ENCODE measurements at regions not wholly inside any gene's neighbourhood (a gene's known extent, or its start where the extent isn't known, plus 50 kb on each side); places are given as distances from the start of the nearest gene placed in this dataset.

- TF ChIP-seq EZH2phosphoT487 (IDR thresholded peaks at IDR 0.05; ENCODE audit: low read depth) (no peak), CTCF (IDR thresholded peaks at IDR 0.05; ENCODE audit: low read depth, low read length) (no peak)
- no peak overlapping the region for H3K4me3 ChIP-seq (ENCODE audit: low read length)
- no peak overlapping the region for H3K4me2 ChIP-seq (ENCODE audit: low read length)
- H3K27me3 ChIP-seq (ENCODE audit: low read depth, low read length), result no peaks in the 10 kb centered on the region
- no peak overlapping the region for H3K9ac ChIP-seq (ENCODE audit: low read length)
- no peak overlapping the region for H3K27ac ChIP-seq (ENCODE audit: low read length)
- no peaks in the 10 kb centered on the region for H3K9me3 ChIP-seq (ENCODE audit: insufficient read depth, low read length)
- H3K4me1 ChIP-seq (ENCODE audit: low read length), result no peaks in the 10 kb centered on the region
- no peaks in the 10 kb centered on the region for H3K79me2 ChIP-seq (ENCODE audit: low read length)
- H4K20me1 ChIP-seq (ENCODE audit: insufficient read depth, low read length), result no peaks in the 10 kb centered on the region
- H2AFZ ChIP-seq (ENCODE audit: low read depth, low read length), result no peak overlapping the region
- no peaks in the 10 kb centered on the region for H3K36me3 ChIP-seq (replicated peaks; ENCODE audit: low read depth, low read length)
Observed at GRCh38 chr1:104979651-104980050, 1230.0 kb downstream of the AMY1C start.

- H4K20me1 ChIP-seq (ENCODE audit: insufficient read depth, low read length), result no peaks in the 10 kb centered on the region
- H3K4me2 ChIP-seq (ENCODE audit: low read length), result no peak overlapping the region
- H3K9me3 ChIP-seq (ENCODE audit: insufficient read depth, low read length), result no peaks in the 10 kb centered on the region
- no peaks in the 10 kb centered on the region for H3K79me2 ChIP-seq (ENCODE audit: low read length)
- H2AFZ ChIP-seq (ENCODE audit: low read depth, low read length), result no peak overlapping the region
- H3K9ac ChIP-seq (ENCODE audit: low read length), result no peak overlapping the region
- no peaks in the 10 kb centered on the region for H3K27me3 ChIP-seq (ENCODE audit: low read depth, low read length)
- TF ChIP-seq CTCF (IDR thresholded peaks at IDR 0.05; ENCODE audit: low read depth, low read length) (no peak), EZH2phosphoT487 (IDR thresholded peaks at IDR 0.05; ENCODE audit: low read depth) (no peak)
- no peaks in the 10 kb centered on the region for H3K36me3 ChIP-seq (replicated peaks; ENCODE audit: low read depth, low read length)
- no peak overlapping the region for H3K27ac ChIP-seq (ENCODE audit: low read length)
- H3K4me1 ChIP-seq (ENCODE audit: low read length), result no peaks in the 10 kb centered on the region
- no peak overlapping the region for H3K4me3 ChIP-seq (ENCODE audit: low read length)
Observed at GRCh38 chr1:104987210-104987609, 1237.5 kb downstream of the AMY1C start.

- no peak overlapping the region for H3K27ac ChIP-seq (ENCODE audit: low read length)
- no peaks in the 10 kb centered on the region for H3K79me2 ChIP-seq (ENCODE audit: low read length)
- H3K36me3 ChIP-seq (replicated peaks; ENCODE audit: low read depth, low read length), result no peaks in the 10 kb centered on the region
- TF ChIP-seq EZH2phosphoT487 (IDR thresholded peaks at IDR 0.05; ENCODE audit: low read depth) (no peak), CTCF (IDR thresholded peaks at IDR 0.05; ENCODE audit: low read depth, low read length) (no peak)
- no peaks in the 10 kb centered on the region for H3K27me3 ChIP-seq (ENCODE audit: low read depth, low read length)
- H2AFZ ChIP-seq (ENCODE audit: low read depth, low read length), result no peak overlapping the region
- H3K4me3 ChIP-seq (ENCODE audit: low read length), result no peak overlapping the region
- H3K4me1 ChIP-seq (ENCODE audit: low read length), result no peaks in the 10 kb centered on the region
- H3K9me3 ChIP-seq (ENCODE audit: insufficient read depth, low read length), result no peaks in the 10 kb centered on the region
- no peak overlapping the region for H3K9ac ChIP-seq (ENCODE audit: low read length)
- no peaks in the 10 kb centered on the region for H4K20me1 ChIP-seq (ENCODE audit: insufficient read depth, low read length)
- H3K4me2 ChIP-seq (ENCODE audit: low read length), result no peak overlapping the region
Observed at GRCh38 chr1:104989012-104989411, 1239.3 kb downstream of the AMY1C start.

DNA sequence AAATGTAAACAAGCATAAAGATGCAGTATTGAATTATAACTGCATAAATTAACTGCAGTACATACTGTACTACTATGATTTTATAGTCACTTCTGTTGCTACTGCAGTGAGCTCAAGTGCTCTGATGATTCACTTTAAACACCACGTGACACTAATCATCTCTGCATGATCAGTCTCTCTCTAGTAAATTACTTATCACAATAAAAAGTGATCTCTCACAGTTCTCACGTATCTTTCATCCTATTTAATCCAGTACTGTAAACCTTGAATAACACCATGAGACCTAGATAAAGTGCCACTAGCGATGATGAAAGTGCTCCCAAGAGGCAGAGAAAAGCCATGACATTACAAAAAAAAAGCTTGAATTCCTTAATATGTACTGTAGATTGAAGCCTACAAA is 1242.0 kb downstream of the AMY1C start:
- Histone ChIP-seq H3K27me3 (ENCODE audit: low read depth, low read length) (no peaks in the 10 kb centered on the region), H3K9ac (ENCODE audit: low read length) (no peak overlapping the region), H3K4me2 (ENCODE audit: low read length) (no peak overlapping the region), H3K79me2 (ENCODE audit: low read length) (no peaks in the 10 kb centered on the region), H4K20me1 (ENCODE audit: insufficient read depth, low read length) (no peaks in the 10 kb centered on the region), H3K9me3 (ENCODE audit: insufficient read depth, low read length) (no peaks in the 10 kb centered on the region), H2AFZ (ENCODE audit: low read depth, low read length) (no peak overlapping the region), H3K4me3 (ENCODE audit: low read length) (no peak overlapping the region), H3K27ac (ENCODE audit: low read length) (no peak overlapping the region), H3K36me3 (replicated peaks; ENCODE audit: low read depth, low read length) (no peaks in the 10 kb centered on the region), H3K4me1 (ENCODE audit: low read length) (no peaks in the 10 kb centered on the region)
- TF ChIP-seq CTCF (IDR thresholded peaks at IDR 0.05; ENCODE audit: low read depth, low read length), result no peak
- no peak for TF ChIP-seq EZH2phosphoT487 (IDR thresholded peaks at IDR 0.05; ENCODE audit: low read depth)

Data from OCI-LY3 (cell line).